Left hindlimb (tissue), 1 donor: ENCODE measurements at regions not wholly inside any gene's neighbourhood (a gene's known extent, or its start where the extent isn't known, plus 50 kb on each side); places are given as distances from the start of the nearest gene placed in this dataset.

Experiments
- DNase-seq: peaks from one replicate; pipeline ENCODE4 v3.0.0-alpha.2; 2018

DNA sequence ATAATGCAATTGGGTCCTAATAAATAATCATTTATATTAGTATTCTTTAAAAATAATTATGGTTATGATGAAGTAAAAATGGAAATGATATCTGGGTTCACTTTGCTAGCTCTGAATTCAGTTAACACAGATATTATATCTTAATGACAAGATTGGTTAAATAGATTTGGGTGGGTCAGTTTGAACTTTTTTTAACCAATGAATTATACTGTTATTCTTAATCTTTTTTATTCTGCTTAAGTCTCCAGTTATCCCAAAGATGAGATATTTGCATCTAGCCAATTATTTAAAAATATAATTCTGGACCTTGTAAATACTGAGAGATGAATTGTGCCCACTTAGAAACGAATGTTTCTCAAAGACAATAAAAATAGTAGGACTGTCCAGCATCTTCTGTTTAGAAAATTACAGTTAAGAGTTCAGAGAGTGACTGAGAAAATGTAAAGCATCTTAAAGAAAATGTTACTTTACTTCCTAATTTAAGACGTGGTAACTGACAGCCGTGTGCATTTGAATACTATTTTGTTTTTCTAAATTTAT, 345.2 kb downstream of the USP25 start:
- DNase-seq, result no peak

DNA sequence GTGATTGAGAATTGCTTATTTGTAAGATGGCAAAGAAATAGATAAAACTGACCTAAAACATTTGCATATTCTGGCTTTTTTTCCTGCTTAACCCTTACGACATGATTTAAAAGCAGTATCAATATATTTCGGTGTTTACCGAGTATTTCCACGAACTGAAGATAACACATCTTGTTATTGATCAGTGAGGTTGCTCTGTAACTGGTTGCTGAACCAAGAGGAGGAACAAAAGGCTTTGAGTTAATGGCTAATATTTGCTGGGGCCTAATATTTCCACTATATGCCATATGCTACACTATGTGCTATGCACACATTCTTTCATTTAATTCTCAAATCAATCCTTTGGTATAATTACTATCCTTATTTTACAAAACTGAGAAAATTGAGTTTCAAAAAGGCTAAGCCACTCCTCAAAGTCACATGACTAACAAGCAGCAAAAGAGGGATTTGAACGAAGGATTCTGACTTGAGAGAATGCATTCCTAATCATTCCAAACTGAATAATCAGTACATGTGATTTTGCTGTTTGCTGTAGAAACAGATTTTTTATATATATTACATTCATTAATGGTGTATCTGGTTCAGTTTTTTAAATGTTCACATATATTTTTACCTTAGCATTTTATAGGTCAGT, 346.0 kb downstream of the USP25 start:
- no peak for DNase-seq

DNA sequence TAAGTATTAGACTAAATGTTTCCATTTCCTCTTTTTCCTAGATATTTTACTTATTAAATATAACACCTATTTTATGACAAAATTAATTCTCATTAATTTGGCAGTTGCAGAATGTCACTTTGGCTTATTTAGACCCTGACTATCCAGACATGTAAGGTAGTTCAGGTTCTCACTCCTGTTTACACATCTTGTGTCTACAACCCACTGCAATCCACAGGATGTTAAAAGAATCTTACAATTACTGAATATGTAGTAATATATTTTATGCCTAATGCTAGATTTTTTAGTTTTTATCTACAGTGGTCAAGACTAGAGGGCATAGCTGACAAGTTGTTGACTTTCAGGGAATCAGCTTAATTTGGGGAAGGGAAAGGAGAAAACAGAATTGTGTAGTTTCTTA, 346.7 kb downstream of the USP25 start:
- no peak for DNase-seq

DNA sequence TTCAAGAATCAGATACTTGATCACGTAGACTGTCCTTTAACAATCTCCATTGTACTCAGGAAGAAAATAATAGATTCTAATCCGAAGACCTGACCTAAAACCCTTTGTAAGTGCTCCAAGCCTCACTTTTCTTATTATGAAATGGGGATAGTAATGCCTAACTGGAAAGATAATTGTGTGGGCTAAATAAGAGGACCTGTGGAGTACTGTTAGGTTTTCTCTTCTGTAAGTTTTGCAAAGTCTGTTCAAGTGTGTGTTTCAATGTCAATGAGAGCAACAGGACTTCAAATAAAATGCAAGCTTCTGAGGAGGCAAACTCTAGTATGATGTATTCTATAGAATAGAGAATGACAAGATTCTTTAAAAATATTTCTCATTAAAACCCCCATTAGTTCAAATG, 348.6 kb downstream of the USP25 start:
- no peak for DNase-seq

DNA sequence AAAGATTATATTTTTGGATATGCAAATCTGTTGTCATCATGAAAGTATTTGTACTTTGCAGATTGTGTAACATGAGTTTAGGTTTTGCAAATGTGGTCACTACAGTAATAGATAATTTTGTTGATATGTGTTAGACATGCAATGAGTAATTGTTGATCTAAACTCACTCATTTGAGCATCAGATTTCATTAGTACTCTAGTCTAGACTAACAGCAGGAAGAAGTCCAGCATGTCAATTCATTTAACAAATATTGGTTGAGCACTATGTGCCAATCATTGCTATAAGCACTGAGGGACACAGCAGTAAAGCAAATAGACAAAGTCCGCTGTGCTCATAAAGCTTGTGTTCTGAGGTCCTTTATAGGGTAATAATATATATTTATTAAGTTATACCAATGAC, 350.0 kb downstream of the USP25 start:
- no peak for DNase-seq

DNA sequence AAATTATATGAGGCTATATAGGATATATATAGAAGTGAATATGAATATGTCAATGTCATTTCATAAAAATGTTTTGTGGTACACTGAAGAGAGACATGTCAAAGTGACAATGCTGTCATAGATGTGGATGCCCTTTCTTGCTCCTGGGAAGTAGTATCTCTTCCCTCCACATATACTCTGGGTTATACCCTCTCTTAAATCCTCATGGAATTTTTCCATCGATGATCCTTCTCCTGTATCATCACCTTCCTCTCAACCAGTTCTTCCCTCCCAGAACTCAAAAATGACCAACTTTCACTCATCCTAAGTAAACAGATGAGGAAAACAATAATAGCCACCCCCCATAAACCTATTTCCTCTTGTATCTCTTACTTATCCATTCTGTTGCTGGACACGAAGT, 351.5 kb downstream of the USP25 start:
- no peak for DNase-seq

DNA sequence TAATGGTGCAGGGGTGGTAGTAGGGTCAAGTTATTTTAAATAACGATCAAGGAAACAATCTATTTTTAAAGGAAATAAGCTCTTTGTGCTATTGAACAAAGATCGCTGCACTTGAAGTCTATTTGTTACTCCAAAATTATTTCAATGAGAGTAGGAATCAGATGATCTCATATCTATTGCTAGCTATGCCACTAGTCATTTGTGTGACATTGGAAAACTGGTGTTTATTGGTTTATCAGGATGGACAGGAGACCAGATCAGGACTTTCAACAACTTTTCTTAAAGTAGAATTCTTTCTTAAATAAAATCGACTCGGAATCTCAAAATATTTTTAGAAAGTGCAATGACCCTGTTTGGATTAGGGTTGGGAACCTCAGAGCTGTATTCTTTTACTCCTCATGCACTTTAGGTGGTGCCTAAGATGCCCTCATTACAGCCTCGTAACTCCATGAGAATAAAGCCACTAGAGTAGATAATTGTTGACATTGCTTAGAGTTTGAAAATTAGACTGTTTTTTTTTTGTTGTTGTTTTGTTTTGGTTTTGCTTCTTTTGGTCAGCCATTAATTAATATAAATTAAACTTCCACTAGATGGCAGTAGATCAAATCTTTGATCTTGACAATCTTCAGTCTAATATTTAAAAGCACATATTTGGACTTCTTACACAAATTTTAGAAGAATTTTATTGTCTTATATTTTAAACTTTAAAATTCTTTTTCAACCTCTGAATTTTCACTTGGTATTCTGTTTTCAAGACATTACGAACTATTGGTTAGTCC, 352.4 kb downstream of the USP25 start:
- no peak for DNase-seq

DNA sequence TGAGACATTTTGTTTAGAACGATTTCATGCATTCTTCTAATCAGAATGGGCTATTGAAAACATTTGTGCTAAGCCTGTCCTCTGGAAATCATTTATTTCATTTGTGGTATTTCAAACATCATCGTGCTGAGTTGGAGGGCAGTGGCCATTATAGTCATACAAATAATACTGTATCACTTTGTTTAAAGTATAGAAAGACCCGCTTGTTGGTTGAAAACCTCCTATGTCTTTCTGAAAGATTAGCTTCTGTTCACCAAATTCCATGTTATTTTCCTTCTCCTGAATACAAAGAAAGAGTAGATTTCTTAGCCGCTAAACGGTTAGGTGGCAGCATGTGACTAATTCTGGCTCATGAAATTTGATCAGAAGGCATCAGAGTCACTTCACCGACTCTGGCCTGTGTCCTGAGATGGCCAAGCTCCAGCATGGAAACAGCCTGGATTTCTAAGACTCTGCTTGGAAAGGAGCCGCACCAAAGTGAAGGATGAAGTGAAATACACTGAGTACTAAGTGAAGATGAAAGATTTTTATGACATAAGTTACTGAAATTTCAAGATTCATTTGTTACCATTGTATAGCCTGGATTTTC, 355.1 kb downstream of the USP25 start:
- peak; percentile 78 for DNase-seq

DNA sequence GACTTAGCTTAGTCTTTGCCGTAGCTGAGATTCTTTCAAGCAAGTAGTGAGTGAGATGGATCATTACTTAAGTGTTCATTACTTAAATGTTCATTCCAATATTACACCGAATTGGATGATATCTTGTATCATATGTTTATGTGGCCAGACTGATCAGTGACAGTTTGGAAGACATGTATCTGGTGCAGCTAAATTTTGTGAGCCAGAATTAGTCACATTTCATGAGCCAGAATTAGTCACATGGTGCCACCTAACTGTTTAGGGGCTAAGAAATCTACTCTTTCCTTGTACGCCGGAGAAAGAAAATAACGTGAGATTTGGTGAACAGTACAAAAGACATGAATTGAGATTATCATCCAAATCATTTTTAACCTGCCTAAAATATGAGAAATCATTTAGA, 355.6 kb downstream of the USP25 start:
- DNase-seq, result no peak

DNA sequence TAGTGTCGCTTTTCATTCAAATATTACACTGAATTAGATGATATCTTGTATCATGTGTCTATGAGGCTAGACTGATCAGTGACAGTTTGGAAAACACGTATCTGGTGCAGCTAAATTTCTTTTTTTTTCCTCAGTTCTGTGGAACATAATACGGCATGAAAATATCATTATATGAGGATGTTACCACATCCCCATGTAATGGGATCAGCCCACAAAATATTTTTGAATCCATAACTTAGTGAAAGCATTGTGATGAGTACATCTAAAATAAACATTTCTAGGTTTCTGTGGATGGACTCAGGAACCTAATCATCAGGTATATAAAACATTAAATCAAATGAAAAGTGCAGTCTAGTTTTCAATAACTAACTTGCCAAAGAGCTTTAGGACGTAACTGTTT, 356.3 kb downstream of the USP25 start:
- no peak for DNase-seq

DNA sequence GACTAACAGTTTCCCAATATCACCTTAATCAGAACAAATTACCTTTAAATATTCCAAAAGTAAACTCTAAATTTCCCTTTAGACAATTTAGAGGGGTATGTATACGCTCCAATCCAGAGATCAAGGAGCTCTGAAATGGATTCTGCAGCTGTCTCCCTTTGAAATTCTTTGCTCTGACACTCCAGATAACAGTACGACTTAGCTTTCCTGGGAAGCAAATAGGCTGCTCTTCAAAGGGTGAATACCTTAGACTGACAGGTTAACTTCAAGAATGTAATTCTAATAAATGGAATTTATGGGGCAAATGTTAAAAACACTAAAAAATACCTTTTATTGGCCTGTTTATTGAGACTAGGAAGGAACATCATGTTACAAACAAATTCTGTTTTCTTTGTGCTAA, 357.2 kb downstream of the USP25 start:
- DNase-seq, result no peak

DNA sequence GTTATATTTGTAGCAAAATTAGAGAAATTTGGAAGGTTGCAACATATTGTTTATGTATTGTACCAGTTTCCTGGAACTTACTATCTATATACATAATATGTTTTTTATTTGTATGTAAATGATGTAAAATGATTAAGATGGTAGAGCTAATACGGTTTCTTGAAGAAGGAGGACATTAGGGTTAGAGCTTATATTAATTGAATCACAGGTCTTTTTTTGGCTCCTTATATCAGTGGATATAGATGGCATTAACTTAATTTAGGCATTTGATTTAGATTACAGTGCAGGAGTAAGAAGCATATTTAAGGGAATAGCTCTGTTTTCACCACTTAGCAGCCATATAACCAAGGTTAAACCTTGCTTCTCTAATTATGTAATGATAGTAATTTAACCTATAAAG, 357.7 kb downstream of the USP25 start:
- no peak for DNase-seq

DNA sequence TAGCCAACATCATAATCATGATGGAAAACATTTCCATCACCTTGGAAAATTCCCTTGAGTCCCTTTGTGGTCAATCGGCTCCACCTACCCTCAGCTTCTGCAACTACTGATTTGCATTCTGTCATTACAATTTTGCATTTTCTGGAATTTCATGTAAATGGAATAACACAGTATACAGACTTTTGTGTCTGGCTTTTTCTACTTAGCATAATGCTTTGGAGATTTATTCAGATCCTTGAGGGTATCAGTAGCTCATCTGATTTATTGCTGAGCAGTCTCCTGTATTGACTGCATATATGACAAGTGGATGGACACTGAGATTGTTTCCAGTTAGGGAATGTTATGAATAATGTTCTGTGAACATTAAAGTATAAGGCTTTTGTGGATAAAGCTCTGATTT, 358.3 kb downstream of the USP25 start:
- DNase-seq, result no peak

DNA sequence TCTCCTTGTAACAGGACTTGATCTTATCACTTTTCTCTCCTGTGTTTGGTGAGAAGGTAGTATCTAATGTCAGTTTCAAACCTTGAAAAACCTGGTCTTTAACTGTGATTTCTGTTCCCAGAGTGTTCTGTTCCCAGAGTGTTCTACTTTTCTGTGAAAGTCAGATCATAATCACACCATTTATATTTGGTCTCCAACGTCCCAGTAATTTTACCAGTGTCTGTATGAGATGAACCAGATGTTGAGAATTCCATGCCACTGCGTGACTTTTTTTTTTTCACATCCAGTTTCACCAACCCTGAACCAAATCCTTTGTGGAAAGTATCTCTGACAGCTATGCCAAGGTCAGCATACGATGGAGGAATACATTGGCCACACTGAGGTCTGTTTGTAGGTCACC, 365.2 kb downstream of the USP25 start:
- DNase-seq, result no peak

DNA sequence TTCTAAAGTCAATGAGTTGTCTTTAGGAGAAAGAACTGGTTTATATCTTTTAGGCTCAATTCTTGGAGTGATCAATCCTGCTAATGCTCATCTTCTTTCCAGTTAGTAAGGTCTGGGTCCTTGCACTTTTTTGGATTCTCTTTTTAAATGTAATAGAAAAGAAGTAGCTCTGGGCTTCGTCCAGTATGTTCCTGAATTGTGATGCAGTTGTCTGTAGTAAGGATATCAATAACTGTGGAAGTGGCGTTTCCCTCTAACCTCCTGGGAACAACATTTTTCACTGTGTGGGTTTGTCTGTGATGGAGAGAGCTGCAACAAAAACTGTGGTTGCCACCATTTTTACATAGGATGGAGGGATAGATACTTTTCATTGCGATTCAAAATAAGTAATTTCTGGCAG, 367.2 kb downstream of the USP25 start:
- no peak for DNase-seq

DNA sequence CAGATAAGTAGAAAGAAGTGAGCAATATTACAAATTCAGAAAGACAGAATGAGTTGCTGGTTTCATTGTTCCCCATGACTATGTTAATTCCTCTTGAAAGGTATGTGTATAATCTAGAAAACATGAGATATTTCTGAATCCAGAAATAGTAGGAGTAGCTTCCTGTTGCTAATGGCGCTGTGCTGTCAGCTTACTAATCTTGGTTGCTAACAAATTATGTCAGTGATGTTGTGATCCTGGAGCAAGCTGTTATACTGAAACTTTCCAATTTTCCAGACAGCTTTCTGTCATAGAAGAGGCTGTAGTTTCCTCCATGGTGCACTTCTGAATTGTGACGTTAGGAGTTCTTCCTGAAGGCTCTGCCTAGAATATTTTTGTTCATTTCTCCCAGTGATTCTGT, 372.3 kb downstream of the USP25 start:
- no peak for DNase-seq

DNA sequence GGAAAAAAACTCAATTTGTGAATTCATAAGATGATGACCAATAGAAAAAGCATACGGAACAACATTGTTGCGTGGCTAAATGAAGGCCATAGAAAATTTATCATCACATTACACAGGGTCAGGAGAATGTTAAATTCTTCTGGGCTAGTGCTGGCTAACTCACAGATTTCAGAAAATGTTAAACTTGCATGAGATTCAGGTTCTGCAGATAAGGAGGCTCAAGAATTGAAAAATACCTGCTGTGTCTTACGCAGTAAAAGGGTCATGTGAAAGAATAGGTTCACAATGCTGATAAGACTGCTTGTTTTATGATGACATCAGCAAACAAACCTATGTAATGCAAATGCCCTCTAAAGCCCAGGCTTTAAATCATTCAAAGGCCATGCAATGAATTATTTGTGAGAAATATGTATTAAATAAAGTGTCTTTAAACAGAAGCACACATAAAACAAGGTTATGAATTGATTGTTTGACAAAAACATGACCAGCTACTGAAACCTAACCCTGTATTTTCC, 378.8 kb downstream of the USP25 start:
- no peak for DNase-seq

DNA sequence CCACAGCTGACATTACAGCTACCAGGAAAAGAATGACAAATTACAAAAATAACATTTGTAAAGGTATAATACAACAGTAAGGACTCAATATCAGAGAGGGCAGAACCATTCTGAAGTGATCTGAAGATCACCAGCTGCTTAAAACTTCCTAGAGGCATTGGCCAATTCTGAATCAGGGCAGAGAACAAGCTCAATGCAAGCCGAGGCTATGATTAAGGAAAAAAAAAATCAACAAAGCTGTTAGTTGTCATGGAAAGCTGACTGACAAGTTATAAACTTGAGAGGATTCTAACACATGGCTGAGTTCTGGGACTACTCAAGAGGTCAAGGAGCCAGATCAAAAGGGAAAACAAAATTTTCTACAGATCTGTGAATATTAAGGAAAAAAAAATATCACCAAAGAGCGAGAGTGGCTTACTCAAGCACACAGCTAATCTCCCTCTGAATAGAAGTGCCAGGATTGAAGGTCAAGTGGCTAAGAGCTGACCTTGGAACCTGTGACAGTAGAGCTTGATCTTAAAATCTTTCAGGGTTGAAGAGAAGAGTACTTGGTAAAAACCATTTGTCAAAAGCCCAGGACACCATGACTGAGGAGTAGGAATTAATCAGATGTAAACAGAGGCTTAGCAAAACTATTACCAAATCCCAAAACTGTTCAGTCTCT, 383.4 kb downstream of the USP25 start:
- no peak for DNase-seq

DNA sequence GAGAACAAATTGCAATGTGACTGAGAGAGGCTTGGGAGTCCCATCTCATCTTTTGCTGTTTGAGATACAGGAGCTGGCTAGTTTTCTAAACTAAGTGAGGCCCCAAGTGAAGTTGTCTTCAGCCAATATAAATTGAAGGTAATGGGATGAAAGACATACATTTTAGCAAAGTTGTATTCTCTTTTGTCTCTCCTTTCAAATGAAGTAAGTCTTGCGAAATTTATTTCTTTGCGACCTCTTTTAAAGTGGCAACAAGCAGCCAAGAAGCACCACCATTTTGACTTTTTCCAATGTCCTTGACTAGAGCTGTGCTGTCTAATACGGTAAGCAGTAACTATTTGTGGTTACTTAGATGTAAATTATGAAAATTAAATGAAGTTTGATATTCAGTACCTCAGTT, 385.7 kb downstream of the USP25 start:
- DNase-seq, result no peak

DNA sequence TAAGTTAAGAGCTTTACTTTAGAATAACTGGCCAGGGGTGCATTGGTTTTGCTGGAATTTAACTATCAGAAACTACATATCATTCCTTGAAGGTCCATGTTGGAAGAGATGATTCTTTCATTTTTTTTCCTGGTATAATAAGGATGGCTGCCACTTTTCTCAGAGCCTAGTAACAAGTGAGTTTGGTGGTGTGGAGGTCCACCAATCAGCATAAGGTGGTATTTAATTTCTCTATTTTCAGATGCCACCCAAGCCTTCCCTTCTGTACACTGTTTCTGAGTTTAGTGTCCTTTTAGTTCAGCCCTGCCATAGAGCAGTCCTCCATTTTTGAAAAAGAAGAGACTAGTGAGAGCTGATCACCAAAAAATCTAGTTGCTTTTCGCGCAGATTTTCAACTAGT, 386.3 kb downstream of the USP25 start:
- no peak for DNase-seq

DNA sequence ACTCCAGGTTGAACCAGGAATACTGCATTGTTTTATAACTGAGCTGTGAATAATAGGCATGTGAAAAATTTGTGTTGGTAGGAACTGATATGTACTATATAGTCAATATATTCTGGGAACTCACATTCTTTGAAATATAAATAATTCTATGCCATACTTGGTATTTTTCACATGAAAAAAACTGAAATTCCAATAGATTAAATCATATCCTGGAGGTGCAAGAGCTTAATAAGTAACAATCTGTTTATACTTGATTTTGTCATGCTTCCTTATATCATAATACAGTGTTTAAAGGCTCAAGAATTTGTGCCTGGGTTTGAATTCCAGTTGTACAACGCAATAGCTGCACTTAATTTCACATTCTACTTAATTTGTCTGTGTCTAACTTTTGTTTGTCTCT, 387.0 kb downstream of the USP25 start:
- no peak for DNase-seq

DNA sequence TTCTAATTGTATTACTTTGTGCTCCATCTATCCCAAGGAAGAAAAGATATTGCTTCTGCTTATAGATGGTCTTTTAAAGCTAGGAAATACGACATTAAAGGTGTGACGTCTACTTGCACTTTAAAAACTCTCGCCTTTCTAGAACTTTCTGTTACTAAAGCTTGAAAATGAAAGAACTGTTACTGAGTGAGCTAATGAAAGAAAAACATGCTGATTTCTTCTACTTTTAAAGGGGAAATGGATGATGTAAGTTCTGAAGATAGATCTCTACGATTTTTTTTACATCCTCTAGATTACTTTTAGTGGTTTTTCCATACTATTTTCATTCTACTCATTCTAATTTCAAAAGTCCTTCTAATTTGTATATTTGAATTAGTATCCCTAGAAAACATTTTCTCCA, 387.5 kb downstream of the USP25 start:
- DNase-seq, result no peak

DNA sequence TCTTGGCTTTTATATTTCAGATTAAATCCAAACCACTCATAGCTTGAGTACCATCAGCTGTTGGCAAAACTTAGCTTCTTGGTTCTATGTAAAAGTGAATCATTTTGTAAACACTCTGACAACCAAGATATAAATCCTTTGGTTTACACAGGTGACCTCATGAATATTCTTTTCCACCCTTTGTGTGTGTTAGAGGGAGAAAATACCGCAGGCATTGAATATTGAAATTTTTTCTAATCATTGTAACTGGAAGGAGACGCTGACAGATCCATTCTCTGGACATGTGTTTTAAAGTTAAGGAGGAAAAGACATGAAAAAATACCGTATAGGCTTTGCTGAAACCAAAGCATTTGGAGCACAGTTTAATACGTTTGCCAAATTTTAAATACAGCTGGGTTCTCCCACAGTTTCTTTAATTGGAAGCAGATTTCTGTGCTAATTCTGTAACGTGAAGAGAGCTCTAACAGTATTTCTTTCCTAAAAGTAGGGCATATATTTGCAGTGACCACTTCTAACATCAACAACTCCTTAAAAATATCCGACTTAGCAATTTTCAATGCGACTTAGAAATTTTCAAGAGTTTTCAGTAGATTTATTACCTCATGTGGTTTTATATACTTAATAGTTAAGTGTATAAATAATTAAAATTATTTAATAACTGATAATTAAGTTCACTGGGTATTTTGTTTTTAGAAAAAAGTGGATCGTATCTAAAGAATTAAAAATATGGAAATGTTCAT, 388.2 kb downstream of the USP25 start:
- no peak for DNase-seq
